NB4 (cell line): ENCODE measurements at regions not wholly inside any gene's neighbourhood (a gene's known extent, or its start where the extent isn't known, plus 50 kb on each side); places are given as distances from the start of the nearest gene placed in this dataset.

Experiments
- DNase-seq: peaks from one replicate; pipeline ENCODE4 v3.0.0; 2010; ENCODE audit warnings: low read depth
- H3K4me3 ChIP-seq: one replicate; pipeline ENCODE4 v1.5.1; 2011; ENCODE audit warnings: mild to moderate bottlenecking, low read depth, low read length, moderate library complexity
- MYC ChIP-seq: IDR thresholded peaks from 2 replicates; pipeline ENCODE4 v1.6.1; 2011; ENCODE audit warnings: low read depth, low read length
- POLR2A ChIP-seq: IDR thresholded peaks from 2 replicates; pipeline ENCODE4 v1.6.1; 2011; ENCODE audit warnings: mild to moderate bottlenecking; ENCODE audit not compliant: insufficient read length; ENCODE audit errors: extremely low read depth
- TF ChIP-seq, protein P1 (sequence below): IDR thresholded peaks from one replicate; pipeline ENCODE4 v1.5.1; 2012; ENCODE audit warnings: low read depth, low read length
- TF ChIP-seq, protein P2 (sequence below): IDR thresholded peaks from 2 replicates; pipeline ENCODE4 v1.6.1; 2011; ENCODE audit warnings: low read depth, low read length

DNA sequence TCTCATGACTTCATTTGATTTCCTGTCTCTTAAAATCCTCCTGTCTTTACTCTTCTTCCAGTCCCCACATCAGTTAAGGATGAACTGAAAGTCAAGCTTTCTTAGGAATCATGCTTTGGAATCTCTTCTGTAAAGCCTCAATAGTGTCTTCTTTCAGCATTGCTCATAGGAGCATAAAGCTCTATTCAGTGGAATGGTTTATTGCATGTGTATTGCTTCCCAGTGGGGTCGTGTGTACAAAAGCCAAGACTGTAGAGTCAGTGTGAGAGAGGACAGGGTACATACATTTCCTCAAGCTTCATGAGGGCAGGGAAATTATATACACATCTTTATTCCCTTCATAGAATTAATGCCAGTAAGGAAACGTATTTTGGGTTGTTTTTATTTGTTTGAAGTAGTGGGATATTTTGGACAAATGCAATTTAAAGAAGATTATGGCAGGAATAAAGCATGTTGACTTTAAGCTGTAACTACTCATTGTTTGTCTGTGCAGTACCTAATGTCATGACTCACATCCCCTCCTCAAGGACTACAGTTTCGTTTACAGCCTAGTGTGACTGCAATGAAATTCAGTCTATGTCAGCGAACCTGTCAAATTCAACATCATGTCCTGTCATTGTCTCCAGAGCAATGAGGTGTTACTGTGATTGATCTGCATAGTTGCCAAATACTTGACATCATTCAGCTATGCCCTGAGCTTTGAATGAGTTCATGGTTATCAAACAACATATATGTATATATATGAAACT lies 2164.2 kb downstream of the NCAM2 start:
- DNase-seq: no peak
- no peak overlapping the region for H3K4me3 ChIP-seq
- TF ChIP-seq, protein P1, sequence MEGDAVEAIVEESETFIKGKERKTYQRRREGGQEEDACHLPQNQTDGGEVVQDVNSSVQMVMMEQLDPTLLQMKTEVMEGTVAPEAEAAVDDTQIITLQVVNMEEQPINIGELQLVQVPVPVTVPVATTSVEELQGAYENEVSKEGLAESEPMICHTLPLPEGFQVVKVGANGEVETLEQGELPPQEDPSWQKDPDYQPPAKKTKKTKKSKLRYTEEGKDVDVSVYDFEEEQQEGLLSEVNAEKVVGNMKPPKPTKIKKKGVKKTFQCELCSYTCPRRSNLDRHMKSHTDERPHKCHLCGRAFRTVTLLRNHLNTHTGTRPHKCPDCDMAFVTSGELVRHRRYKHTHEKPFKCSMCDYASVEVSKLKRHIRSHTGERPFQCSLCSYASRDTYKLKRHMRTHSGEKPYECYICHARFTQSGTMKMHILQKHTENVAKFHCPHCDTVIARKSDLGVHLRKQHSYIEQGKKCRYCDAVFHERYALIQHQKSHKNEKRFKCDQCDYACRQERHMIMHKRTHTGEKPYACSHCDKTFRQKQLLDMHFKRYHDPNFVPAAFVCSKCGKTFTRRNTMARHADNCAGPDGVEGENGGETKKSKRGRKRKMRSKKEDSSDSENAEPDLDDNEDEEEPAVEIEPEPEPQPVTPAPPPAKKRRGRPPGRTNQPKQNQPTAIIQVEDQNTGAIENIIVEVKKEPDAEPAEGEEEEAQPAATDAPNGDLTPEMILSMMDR: no peak
- TF ChIP-seq MYC (no peak), POLR2A (no peak)
- TF ChIP-seq, protein P2, sequence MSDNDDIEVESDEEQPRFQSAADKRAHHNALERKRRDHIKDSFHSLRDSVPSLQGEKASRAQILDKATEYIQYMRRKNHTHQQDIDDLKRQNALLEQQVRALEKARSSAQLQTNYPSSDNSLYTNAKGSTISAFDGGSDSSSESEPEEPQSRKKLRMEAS: no peak
